HG03571 (cell line): ENCODE measurements at regions not wholly inside any gene's neighbourhood (a gene's known extent, or its start where the extent isn't known, plus 50 kb on each side); places are given as distances from the start of the nearest gene placed in this dataset.

Experiments
- ATAC-seq: cut with Tn5 transposase; IDR thresholded peaks from one replicate; pipeline ENCODE4 v1.9.1; 2021; ENCODE audit not compliant: unreplicated experiment

- no peak for ATAC-seq
These were observed 219.2 kb downstream of the C6orf118 start for GRCh38 chr6:165090242-165090641.

- ATAC-seq, result no peak
These were observed 222.6 kb downstream of the C6orf118 start for GRCh38 chr6:165086814-165087213.

GRCh38 chr6:165082636-165083035 is 226.8 kb downstream of the C6orf118 start:
- ATAC-seq, result no peak

- no peak for ATAC-seq
These were observed 227.4 kb downstream of the C6orf118 start for GRCh38 chr6:165081944-165082532.

GRCh38 chr6:165077876-165078275 is 231.5 kb downstream of the C6orf118 start:
- ATAC-seq, result no peak

GRCh38 chr6:165071906-165072305 is 237.5 kb downstream of the C6orf118 start:
- no peak for ATAC-seq

GRCh38 chr6:165060720-165061119 is 248.7 kb downstream of the C6orf118 start:
- no peak for ATAC-seq

- ATAC-seq, result no peak
These were observed 250.4 kb downstream of the C6orf118 start for GRCh38 chr6:165059032-165059431.

- ATAC-seq, result no peak
These were observed 253.1 kb downstream of the C6orf118 start for GRCh38 chr6:165056292-165056691.

GRCh38 chr6:165055231-165055630 is 254.2 kb downstream of the C6orf118 start:
- no peak for ATAC-seq

- ATAC-seq, result no peak
These were observed 256.6 kb downstream of the C6orf118 start for GRCh38 chr6:165052561-165053480.

GRCh38 chr6:165049362-165049761 is 260.0 kb downstream of the C6orf118 start:
- no peak for ATAC-seq

GRCh38 chr6:165047952-165048351 is 261.5 kb downstream of the C6orf118 start:
- ATAC-seq, result no peak

- ATAC-seq, result no peak
These were observed 263.8 kb downstream of the C6orf118 start for GRCh38 chr6:165045631-165046030.

- ATAC-seq, result no peak
These were observed 266.5 kb downstream of the C6orf118 start for GRCh38 chr6:165042912-165043311.

- no peak for ATAC-seq
These were observed 269.0 kb downstream of the C6orf118 start for GRCh38 chr6:165040440-165040839.

GRCh38 chr6:165034271-165034741 is 275.1 kb downstream of the C6orf118 start:
- no peak for ATAC-seq

- no peak for ATAC-seq
These were observed 277.9 kb downstream of the C6orf118 start for GRCh38 chr6:165031502-165031901.

GRCh38 chr6:165025040-165025439 is 284.4 kb downstream of the C6orf118 start:
- no peak for ATAC-seq

- no peak for ATAC-seq
These were observed 289.7 kb downstream of the C6orf118 start for GRCh38 chr6:165019681-165020080.

GRCh38 chr6:165015676-165016075 is 293.7 kb downstream of the C6orf118 start:
- ATAC-seq, result no peak

GRCh38 chr6:165013701-165014100 is 295.7 kb downstream of the C6orf118 start:
- no peak for ATAC-seq
